ENCODE measurements at regions not wholly inside any gene's neighbourhood (a gene's known extent, or its start where the extent isn't known, plus 50 kb on each side); places are given as distances from the start of the nearest gene placed in this dataset.

GRCh38 chr7:106792233-106792926 lies 72.7 kb upstream of the PIK3CG start:
- CTCF ChIA-PET = interaction anchor here (0.8 to 3.4 kb wide), 12 partner anchors 17 to 373 kb away, joined by 3 to 27 read pairs (median 4); partner anchors contain the start of gene CCDC71L
- Histone ChIP-seq H3K9me3 (ENCODE audit: low read length) (no peaks in the 10 kb centered on the region), H3K27me3 (ENCODE audit: insufficient read depth, low read length, poor library complexity, severe bottlenecking) (no peaks in the 10 kb centered on the region), H3K4me1 (ENCODE audit: insufficient read depth, low read length) (no peaks in the 10 kb centered on the region), H3K27ac (ENCODE audit: low read depth, low read length) (no peak overlapping the region), H3K4me3 (ENCODE audit: low read length) (no peak overlapping the region), H3K36me3 (ENCODE audit: insufficient read depth, low read length) (no peaks in the 10 kb centered on the region)
- DNase-seq = no peak
- peaks cover 0 to 2% of the 10 kb centered on the region in 2 donors for H3K27me3 Mint-ChIP-seq
- H3K4me1 Mint-ChIP-seq = peaks cover 3% of the 10 kb centered on the region in 3 donors
- no peaks in the 10 kb centered on the region for H3K36me3 Mint-ChIP-seq
- H3K9me3 Mint-ChIP-seq = peaks cover 0 to 2% (median 0%) of the 10 kb centered on the region in 5 donors
- POLR2A ChIA-PET = interaction anchor here (0.6 to 1.0 kb wide), 2 partner anchors 376 to 767 kb away, joined by 3 read pairs; partner anchors contain the start of gene HBP1
- no peak overlapping the region for H3K4me3 Mint-ChIP-seq
- H3K27ac Mint-ChIP-seq = no peak overlapping the region

- Histone ChIP-seq H3K27ac (ENCODE audit: low read depth, low read length) (no peak overlapping the region), H3K4me1 (ENCODE audit: insufficient read depth, low read length) (no peaks in the 10 kb centered on the region), H3K9me3 (ENCODE audit: low read length) (no peaks in the 10 kb centered on the region), H3K27me3 (ENCODE audit: insufficient read depth, low read length, poor library complexity, severe bottlenecking) (no peaks in the 10 kb centered on the region), H3K4me3 (ENCODE audit: low read length) (no peak overlapping the region), H3K36me3 (ENCODE audit: insufficient read depth, low read length) (no peaks in the 10 kb centered on the region)
- Mint-ChIP-seq H3K27me3 (no peaks in the 10 kb centered on the region), H3K36me3 (no peaks in the 10 kb centered on the region), H3K9me3 (peaks cover 0 to 2% (median 0%) of the 10 kb centered on the region in 5 donors), H3K27ac (peak overlapping the region in 1 of 8 donors; percentile 29), H3K4me1 (peaks cover 3% of the 10 kb centered on the region in 3 donors), H3K4me3 (no peak overlapping the region)
- POLR2A ChIA-PET = interaction anchor here (0.6 to 1.0 kb wide), 2 partner anchors 376 to 766 kb away, joined by 3 read pairs; partner anchors contain the start of gene HBP1
- peak in 3 of 5 donors; percentile 20 to 43 (median 37) for DNase-seq
- CTCF ChIA-PET = interaction anchor here (0.7 to 3.4 kb wide), 15 partner anchors 18 to 418 kb away, joined by 3 to 27 read pairs (median 4); partner anchors contain the start of genes CCDC71L and HBP1
Measured at GRCh38 chr7:106793015-106793975, 71.8 kb upstream of the PIK3CG start.

GRCh38 chr7:106794276-106795083 lies 70.6 kb upstream of the PIK3CG start:
- Histone ChIP-seq H3K9me3 (ENCODE audit: low read length) (no peaks in the 10 kb centered on the region), H3K36me3 (ENCODE audit: insufficient read depth, low read length) (no peaks in the 10 kb centered on the region), H3K27ac (ENCODE audit: low read depth, low read length) (no peak overlapping the region), H3K4me3 (ENCODE audit: low read length) (no peak overlapping the region), H3K27me3 (ENCODE audit: insufficient read depth, low read length, poor library complexity, severe bottlenecking) (no peaks in the 10 kb centered on the region), H3K4me1 (ENCODE audit: insufficient read depth, low read length) (no peaks in the 10 kb centered on the region)
- no peaks in the 10 kb centered on the region for H3K4me1 Mint-ChIP-seq
- no peak overlapping the region for H3K27ac Mint-ChIP-seq
- H3K36me3 Mint-ChIP-seq = peaks cover 0 to 3% (median 0%) of the 10 kb centered on the region in 3 donors
- H3K4me3 Mint-ChIP-seq = no peak overlapping the region
- no peak for DNase-seq
- CTCF ChIA-PET = interaction anchor here (1.4 to 3.4 kb wide), 4 partner anchors 353 to 370 kb away, joined by 4 to 27 read pairs (median 12); no protein-coding TSS in a partner anchor
- peaks cover 0 to 6% (median 3%) of the 10 kb centered on the region in 5 donors for H3K9me3 Mint-ChIP-seq
- POLR2A ChIA-PET = interaction anchor here (0.6 kb wide), 1 partner anchor 59 kb away, joined by 9 read pairs; no protein-coding TSS in a partner anchor
- H3K27me3 Mint-ChIP-seq = no peaks in the 10 kb centered on the region

GRCh38 chr7:106795084-106795876 lies 69.8 kb upstream of the PIK3CG start:
- CTCF ChIA-PET = interaction anchor here (3.4 kb wide), 1 partner anchor 352 kb away, joined by 27 read pairs; no protein-coding TSS in a partner anchor
- Histone ChIP-seq H3K4me1 (ENCODE audit: insufficient read depth, low read length) (no peaks in the 10 kb centered on the region), H3K4me3 (ENCODE audit: low read length) (no peak overlapping the region), H3K27ac (ENCODE audit: low read depth, low read length) (no peak overlapping the region), H3K9me3 (ENCODE audit: low read length) (no peaks in the 10 kb centered on the region), H3K27me3 (ENCODE audit: insufficient read depth, low read length, poor library complexity, severe bottlenecking) (no peaks in the 10 kb centered on the region), H3K36me3 (ENCODE audit: insufficient read depth, low read length) (no peaks in the 10 kb centered on the region)
- Mint-ChIP-seq H3K27ac (peak overlapping the region in 2 of 8 donors; percentile 8 to 28), H3K9me3 (peaks cover 0 to 6% (median 3%) of the 10 kb centered on the region in 5 donors), H3K4me3 (no peak overlapping the region), H3K36me3 (peaks cover 0 to 8% (median 0%) of the 10 kb centered on the region in 3 donors), H3K4me1 (no peaks in the 10 kb centered on the region), H3K27me3 (no peaks in the 10 kb centered on the region)
- POLR2A ChIA-PET = no interaction called here
- no peak for DNase-seq

GRCh38 chr7:106795877-106796231 lies 69.2 kb upstream of the PIK3CG start:
- Mint-ChIP-seq H3K27ac (peak overlapping the region in 2 of 8 donors; percentile 38 to 58), H3K27me3 (peaks cover 0 to 6% of the 10 kb centered on the region in 2 donors), H3K36me3 (peaks cover 0 to 10% (median 0%) of the 10 kb centered on the region in 3 donors), H3K9me3 (peaks cover 0 to 6% (median 3%) of the 10 kb centered on the region in 5 donors), H3K4me3 (no peak overlapping the region), H3K4me1 (no peaks in the 10 kb centered on the region)
- Histone ChIP-seq H3K4me3 (ENCODE audit: low read length) (no peak overlapping the region), H3K9me3 (ENCODE audit: low read length) (no peaks in the 10 kb centered on the region), H3K36me3 (ENCODE audit: insufficient read depth, low read length) (no peaks in the 10 kb centered on the region), H3K27ac (ENCODE audit: low read depth, low read length) (no peak overlapping the region), H3K4me1 (ENCODE audit: insufficient read depth, low read length) (no peaks in the 10 kb centered on the region), H3K27me3 (ENCODE audit: insufficient read depth, low read length, poor library complexity, severe bottlenecking) (no peaks in the 10 kb centered on the region)
- ChIA-PET POLR2A (no interaction called here), CTCF (no interaction called here)
- DNase-seq = no peak

- ChIA-PET POLR2A (no interaction called here), CTCF (interaction anchor here (1.6 kb wide), 1 partner anchor 352 kb away, joined by 4 read pairs; no protein-coding TSS in a partner anchor)
Measured at GRCh38 chr7:106797937-106798336, 67.1 kb upstream of the PIK3CG start.

GRCh38 chr7:106802589-106802988 lies 62.5 kb upstream of the PIK3CG start:
- Mint-ChIP-seq H3K27me3 (peaks cover 1 to 18% of the 10 kb centered on the region in 2 donors), H3K27ac (peak overlapping the region in 1 of 8 donors; percentile 12), H3K9me3 (peaks cover 0 to 6% (median 3%) of the 10 kb centered on the region in 5 donors), H3K4me3 (no peak overlapping the region), H3K4me1 (no peaks in the 10 kb centered on the region), H3K36me3 (peaks cover 0 to 10% (median 0%) of the 10 kb centered on the region in 3 donors)
- POLR2A ChIA-PET = no interaction called here
- Histone ChIP-seq H3K4me1 (ENCODE audit: insufficient read depth, low read length) (no peaks in the 10 kb centered on the region), H3K4me3 (ENCODE audit: low read length) (no peak overlapping the region), H3K9me3 (ENCODE audit: low read length) (no peaks in the 10 kb centered on the region), H3K27ac (ENCODE audit: low read depth, low read length) (no peak overlapping the region), H3K36me3 (ENCODE audit: insufficient read depth, low read length) (no peaks in the 10 kb centered on the region), H3K27me3 (ENCODE audit: insufficient read depth, low read length, poor library complexity, severe bottlenecking) (no peaks in the 10 kb centered on the region)
- no peak for DNase-seq
- CTCF ChIA-PET = interaction anchor here (1.7 kb wide), 1 partner anchor 345 kb away, joined by 3 read pairs; no protein-coding TSS in a partner anchor

More at GRCh38 chr7:106797937-106798336, 67.1 kb upstream of the PIK3CG start:
- H3K27me3 Mint-ChIP-seq = peaks cover 0 to 14% of the 10 kb centered on the region in 2 donors
- DNase-seq = no peak
- Histone ChIP-seq H3K9me3 (ENCODE audit: low read length) (no peaks in the 10 kb centered on the region), H3K4me1 (ENCODE audit: insufficient read depth, low read length) (no peaks in the 10 kb centered on the region), H3K36me3 (ENCODE audit: insufficient read depth, low read length) (no peaks in the 10 kb centered on the region), H3K4me3 (ENCODE audit: low read length) (no peak overlapping the region), H3K27me3 (ENCODE audit: insufficient read depth, low read length, poor library complexity, severe bottlenecking) (no peaks in the 10 kb centered on the region), H3K27ac (ENCODE audit: low read depth, low read length) (no peak overlapping the region)
- peaks cover 0 to 10% (median 0%) of the 10 kb centered on the region in 3 donors for H3K36me3 Mint-ChIP-seq
- no peaks in the 10 kb centered on the region for H3K4me1 Mint-ChIP-seq
- no peak overlapping the region for H3K4me3 Mint-ChIP-seq
- no peak overlapping the region for H3K27ac Mint-ChIP-seq
- peaks cover 0 to 6% (median 3%) of the 10 kb centered on the region in 5 donors for H3K9me3 Mint-ChIP-seq
